Lower leg skin (tissue), 3 donors: ENCODE measurements at regions not wholly inside any gene's neighbourhood (a gene's known extent, or its start where the extent isn't known, plus 50 kb on each side); places are given as distances from the start of the nearest gene placed in this dataset.

Source experiments
- POLR2A ChIP-seq, 2 donors: fragments of 450-650 bp; IDR thresholded peaks; one replicate each; pipeline ENCODE4 v1.6.1; 2016 to 2017; ENCODE audit warnings: antibody characterized with exemption in 2 of 2, mild to moderate bottlenecking in 1 of 2, moderate library complexity in 1 of 2
- TF ChIP-seq, protein P1 (sequence below), 3 donors: fragments of 450-650 bp; IDR thresholded peaks; one replicate each; pipeline ENCODE4 v1.5.1; 2016; ENCODE audit warnings: antibody characterized with exemption in 3 of 3, mild to moderate bottlenecking in 3 of 3, moderate library complexity in 2 of 3

DNA sequence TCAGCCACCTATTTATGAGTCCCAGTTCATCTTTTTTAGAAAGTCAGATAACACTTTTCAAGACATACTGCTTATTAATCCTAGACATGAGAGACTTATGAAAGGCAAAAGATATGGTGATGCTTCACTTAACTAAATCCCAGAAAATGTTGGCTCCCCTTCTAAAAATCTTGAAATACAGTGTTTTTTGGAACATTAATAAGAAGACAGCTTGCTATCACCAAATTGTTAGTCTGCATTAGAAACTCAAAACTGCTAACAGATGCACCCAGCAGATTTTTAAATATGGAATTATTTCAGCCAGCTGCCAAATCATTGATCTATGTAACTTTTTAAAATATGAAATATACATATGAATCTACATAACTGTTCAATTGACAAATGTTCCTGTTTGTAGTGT is 108.6 kb upstream of the TIAM2 start:
- TF ChIP-seq, protein P1, sequence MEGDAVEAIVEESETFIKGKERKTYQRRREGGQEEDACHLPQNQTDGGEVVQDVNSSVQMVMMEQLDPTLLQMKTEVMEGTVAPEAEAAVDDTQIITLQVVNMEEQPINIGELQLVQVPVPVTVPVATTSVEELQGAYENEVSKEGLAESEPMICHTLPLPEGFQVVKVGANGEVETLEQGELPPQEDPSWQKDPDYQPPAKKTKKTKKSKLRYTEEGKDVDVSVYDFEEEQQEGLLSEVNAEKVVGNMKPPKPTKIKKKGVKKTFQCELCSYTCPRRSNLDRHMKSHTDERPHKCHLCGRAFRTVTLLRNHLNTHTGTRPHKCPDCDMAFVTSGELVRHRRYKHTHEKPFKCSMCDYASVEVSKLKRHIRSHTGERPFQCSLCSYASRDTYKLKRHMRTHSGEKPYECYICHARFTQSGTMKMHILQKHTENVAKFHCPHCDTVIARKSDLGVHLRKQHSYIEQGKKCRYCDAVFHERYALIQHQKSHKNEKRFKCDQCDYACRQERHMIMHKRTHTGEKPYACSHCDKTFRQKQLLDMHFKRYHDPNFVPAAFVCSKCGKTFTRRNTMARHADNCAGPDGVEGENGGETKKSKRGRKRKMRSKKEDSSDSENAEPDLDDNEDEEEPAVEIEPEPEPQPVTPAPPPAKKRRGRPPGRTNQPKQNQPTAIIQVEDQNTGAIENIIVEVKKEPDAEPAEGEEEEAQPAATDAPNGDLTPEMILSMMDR (IDR thresholded peaks at IDR 0.05) = no peak
- TF ChIP-seq POLR2A (IDR thresholded peaks at IDR 0.05) = no peak
